Caco-2 (cell line): ENCODE measurements at regions not wholly inside any gene's neighbourhood (a gene's known extent, or its start where the extent isn't known, plus 50 kb on each side); places are given as distances from the start of the nearest gene placed in this dataset.

Experiments used
- BruUV-seq: library from RNA; stranded (reverse); fragments of 400-500 nt; replicated peaks from 2 replicates; lab custom pipeline; 2021; lab: Mats Ljungman, UMichigan
- CTCF ChIA-PET: fragments of 300-600 bp; sonication (Branson Sonifier 250); formaldehyde crosslinking; loops from one replicate; lab custom pipeline; 2022; ENCODE audit warnings: antibody characterized with exemption; lab: Charles Lee
- POLR2A ChIA-PET: fragments of 300-600 bp; sonication (Branson Sonifier 250); formaldehyde crosslinking; loops from one replicate; lab custom pipeline; 2022; ENCODE audit warnings: antibody characterized with exemption; lab: Charles Lee
- DNase-seq, 2 experiments: peaks; one replicate each; pipeline versions ENCODE4 v3.0.0 to v3.0.0-alpha.2; 2020 to 2022
- H3K27me3 ChIP-seq: replicated peaks from 2 replicates; pipeline ENCODE4 v1.6.0; 2011; ENCODE audit warnings: low read length; ENCODE audit not compliant: control insufficient read depth, insufficient read depth
- H3K36me3 ChIP-seq: 2 replicates; pipeline ENCODE4 v1.5.1; 2011; ENCODE audit warnings: low read length; ENCODE audit not compliant: control insufficient read depth, insufficient read depth
- H3K4me1 ChIP-seq: fragments of 250-450 bp; sonication (Bioruptor Pico); 2 replicates; pipeline ENCODE4 v1.5.1; 2020; ENCODE audit warnings: mild to moderate bottlenecking
- H3K4me3 ChIP-seq: 2 replicates; pipeline ENCODE4 v1.5.1; 2011; ENCODE audit warnings: low read depth, mild to moderate bottlenecking, control low read depth, low read length
- H3K9me3 ChIP-seq: fragments of 250-450 bp; sonication (Bioruptor Pico); 2 replicates; pipeline ENCODE4 v1.5.1; 2020; ENCODE audit warnings: mild to moderate bottlenecking, moderate library complexity
- H3K27ac Mint-ChIP-seq: one replicate; pipeline ENCODE4 v1.8.0; 2022; ENCODE audit warnings: mixed read lengths; ENCODE audit not compliant: unreplicated experiment
- H3K27me3 Mint-ChIP-seq: one replicate; pipeline ENCODE4 v1.8.0; 2022; ENCODE audit warnings: mixed read lengths; ENCODE audit not compliant: insufficient read depth, unreplicated experiment
- H3K36me3 Mint-ChIP-seq: one replicate; pipeline ENCODE4 v1.8.0; 2022; ENCODE audit warnings: mild to moderate bottlenecking, mixed read lengths; ENCODE audit not compliant: insufficient read depth, unreplicated experiment
- H3K4me1 Mint-ChIP-seq: one replicate; pipeline ENCODE4 v1.8.0; 2022; ENCODE audit warnings: low read depth, mixed read lengths; ENCODE audit not compliant: unreplicated experiment
- H3K4me3 Mint-ChIP-seq: one replicate; pipeline ENCODE4 v1.8.0; 2022; ENCODE audit warnings: mild to moderate bottlenecking, moderate library complexity, mixed read lengths; ENCODE audit not compliant: unreplicated experiment
- H3K9me3 Mint-ChIP-seq: one replicate; pipeline ENCODE4 v1.8.0; 2022; ENCODE audit warnings: mixed read lengths; ENCODE audit not compliant: unreplicated experiment
- intact Hi-C: fragments of 100-400 bp; cut with micrococcal nuclease; formaldehyde crosslinking; loops from one replicate; pipeline ENCODE4 v1.10.0; 2022; ENCODE audit not compliant: unreplicated experiment
- TF ChIP-seq, protein P1 (sequence below), 2 experiments: fragments of 200-600 bp in 1 of 2; IDR thresholded peaks; 1 replicate in 1 of 2; 2 replicates in 1 of 2; pipeline versions ENCODE4 v1.5.1 to v1.8.0; 2011 to 2022; ENCODE audit warnings: antibody characterized with exemption in 1 of 2, control low read depth in 1 of 2, inconsistent platforms in 1 of 2, low read depth in 1 of 2, low read length in 1 of 2, mild to moderate bottlenecking in 1 of 2, moderate library complexity in 1 of 2; ENCODE audit not compliant: insufficient read depth in 1 of 2, severe bottlenecking in 1 of 2, unreplicated experiment in 1 of 2

GRCh38 chr5:121138495-121138907 is 674.4 kb downstream of the PRR16 start:
- DNase-seq, result no peak
- no peaks in the 10 kb centered on the region for H3K27me3 ChIP-seq
- Mint-ChIP-seq H3K36me3 (no peaks in the 10 kb centered on the region), H3K27me3 (no peaks in the 10 kb centered on the region), H3K4me1 (no peaks in the 10 kb centered on the region), H3K27ac (no peak overlapping the region), H3K9me3 (no peaks in the 10 kb centered on the region), H3K4me3 (no peak overlapping the region)
- no peaks in the 10 kb centered on the region for H3K4me1 ChIP-seq
- intact Hi-C loops, result no loop called here
- no peaks in the 10 kb centered on the region for H3K9me3 ChIP-seq
- no peak overlapping the region for H3K4me3 ChIP-seq
- no TSS peak for BruUV-seq
- no peaks in the 10 kb centered on the region for H3K36me3 ChIP-seq
- POLR2A ChIA-PET, result no interaction called here
- CTCF ChIA-PET, result no interaction called here
- TF ChIP-seq, protein P1, sequence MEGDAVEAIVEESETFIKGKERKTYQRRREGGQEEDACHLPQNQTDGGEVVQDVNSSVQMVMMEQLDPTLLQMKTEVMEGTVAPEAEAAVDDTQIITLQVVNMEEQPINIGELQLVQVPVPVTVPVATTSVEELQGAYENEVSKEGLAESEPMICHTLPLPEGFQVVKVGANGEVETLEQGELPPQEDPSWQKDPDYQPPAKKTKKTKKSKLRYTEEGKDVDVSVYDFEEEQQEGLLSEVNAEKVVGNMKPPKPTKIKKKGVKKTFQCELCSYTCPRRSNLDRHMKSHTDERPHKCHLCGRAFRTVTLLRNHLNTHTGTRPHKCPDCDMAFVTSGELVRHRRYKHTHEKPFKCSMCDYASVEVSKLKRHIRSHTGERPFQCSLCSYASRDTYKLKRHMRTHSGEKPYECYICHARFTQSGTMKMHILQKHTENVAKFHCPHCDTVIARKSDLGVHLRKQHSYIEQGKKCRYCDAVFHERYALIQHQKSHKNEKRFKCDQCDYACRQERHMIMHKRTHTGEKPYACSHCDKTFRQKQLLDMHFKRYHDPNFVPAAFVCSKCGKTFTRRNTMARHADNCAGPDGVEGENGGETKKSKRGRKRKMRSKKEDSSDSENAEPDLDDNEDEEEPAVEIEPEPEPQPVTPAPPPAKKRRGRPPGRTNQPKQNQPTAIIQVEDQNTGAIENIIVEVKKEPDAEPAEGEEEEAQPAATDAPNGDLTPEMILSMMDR (IDR thresholded peaks at IDR 0.05; ENCODE audit: insufficient read depth in 1 of 2, low read depth in 1 of 2, low read length in 1 of 2, severe bottlenecking in 1 of 2, unreplicated experiment in 1 of 2), result no peak

DNA sequence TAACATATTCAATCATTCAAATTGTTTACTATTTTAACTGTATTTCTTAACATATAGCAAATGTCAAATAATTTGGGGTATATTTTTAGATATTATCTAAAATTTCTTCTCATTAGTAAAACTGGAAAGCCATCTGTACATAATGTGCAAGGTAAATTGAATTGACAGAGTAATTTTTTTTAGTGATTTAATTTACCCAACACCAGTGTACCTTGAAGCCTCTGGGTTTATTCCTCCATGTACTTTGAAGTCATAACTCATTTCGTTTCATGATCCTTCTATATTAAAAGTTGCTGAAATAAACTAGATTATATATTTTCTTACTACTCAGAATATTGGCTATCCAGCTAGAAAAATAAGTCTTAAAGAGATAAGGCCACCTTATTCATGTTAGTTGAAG is 674.9 kb downstream of the PRR16 start:
- Mint-ChIP-seq H3K4me3 (no peak overlapping the region), H3K27ac (no peak overlapping the region), H3K36me3 (no peaks in the 10 kb centered on the region), H3K27me3 (no peaks in the 10 kb centered on the region), H3K9me3 (no peaks in the 10 kb centered on the region), H3K4me1 (no peaks in the 10 kb centered on the region)
- H3K4me3 ChIP-seq, result no peak overlapping the region
- no peaks in the 10 kb centered on the region for H3K9me3 ChIP-seq
- no peaks in the 10 kb centered on the region for H3K36me3 ChIP-seq
- H3K27me3 ChIP-seq, result no peaks in the 10 kb centered on the region
- intact Hi-C loops, result no loop called here
- no peaks in the 10 kb centered on the region for H3K4me1 ChIP-seq
- no peak for DNase-seq
- no TSS peak for BruUV-seq
- CTCF ChIA-PET, result no interaction called here
- TF ChIP-seq, protein P1 (IDR thresholded peaks at IDR 0.05; ENCODE audit: insufficient read depth in 1 of 2, low read depth in 1 of 2, low read length in 1 of 2, severe bottlenecking in 1 of 2, unreplicated experiment in 1 of 2), result no peak
- POLR2A ChIA-PET, result no interaction called here

- Histone ChIP-seq H3K4me3 (no peak overlapping the region), H3K27me3 (no peaks in the 10 kb centered on the region), H3K9me3 (no peaks in the 10 kb centered on the region), H3K36me3 (no peaks in the 10 kb centered on the region), H3K4me1 (no peaks in the 10 kb centered on the region)
- POLR2A ChIA-PET, result no interaction called here
- CTCF ChIA-PET, result no interaction called here
- H3K36me3 Mint-ChIP-seq, result no peaks in the 10 kb centered on the region
- intact Hi-C loops, result no loop called here
- H3K27ac Mint-ChIP-seq, result no peak overlapping the region
- no peaks in the 10 kb centered on the region for H3K4me1 Mint-ChIP-seq
- TF ChIP-seq, protein P1 (IDR thresholded peaks at IDR 0.05; ENCODE audit: insufficient read depth in 1 of 2, low read depth in 1 of 2, low read length in 1 of 2, severe bottlenecking in 1 of 2, unreplicated experiment in 1 of 2), result no peak
- H3K27me3 Mint-ChIP-seq, result no peaks in the 10 kb centered on the region
- no peak overlapping the region for H3K4me3 Mint-ChIP-seq
- no peaks in the 10 kb centered on the region for H3K9me3 Mint-ChIP-seq
- BruUV-seq, result no TSS peak
- DNase-seq, result no peak
Observed at GRCh38 chr5:121144764-121145163, 680.7 kb downstream of the PRR16 start.
